ENCODE measurements at regions not wholly inside any gene's neighbourhood (a gene's known extent, or its start where the extent isn't known, plus 50 kb on each side); places are given as distances from the start of the nearest gene placed in this dataset.

GRCh38 chr22:26732284-26732683 lies 74.9 kb downstream of the MIAT start:
- no peak for DNase-seq (ENCODE audit: low read depth)
- Histone ChIP-seq H3K36me3 (ENCODE audit: control insufficient read depth, insufficient read depth, low read length) (no peaks in the 10 kb centered on the region), H3K27me3 (ENCODE audit: control insufficient read depth, insufficient read depth, low read length) (no peaks in the 10 kb centered on the region), H3K4me3 (ENCODE audit: low read depth, low read length) (no peak overlapping the region)
- no peak for TF ChIP-seq CTCF (IDR thresholded peaks at IDR 0.05; ENCODE audit: insufficient read depth, low read length, poor library complexity, severe bottlenecking)

- no peaks in the 10 kb centered on the region for H3K36me3 ChIP-seq (ENCODE audit: control insufficient read depth, insufficient read depth, low read length)
- no peak for TF ChIP-seq CTCF (IDR thresholded peaks at IDR 0.05; ENCODE audit: insufficient read depth, low read length, poor library complexity, severe bottlenecking)
- H3K27me3 ChIP-seq (ENCODE audit: control insufficient read depth, insufficient read depth, low read length): no peaks in the 10 kb centered on the region
- no peak for DNase-seq (ENCODE audit: low read depth)
- H3K4me3 ChIP-seq (ENCODE audit: low read depth, low read length): no peak overlapping the region
Measured at GRCh38 chr22:26734339-26735018, 77.1 kb downstream of the MIAT start.

GRCh38 chr22:26735019-26735409 lies 77.6 kb downstream of the MIAT start:
- TF ChIP-seq CTCF (IDR thresholded peaks at IDR 0.05; ENCODE audit: insufficient read depth, low read length, poor library complexity, severe bottlenecking): no peak
- Histone ChIP-seq H3K36me3 (ENCODE audit: control insufficient read depth, insufficient read depth, low read length) (no peaks in the 10 kb centered on the region), H3K27me3 (ENCODE audit: control insufficient read depth, insufficient read depth, low read length) (no peaks in the 10 kb centered on the region), H3K4me3 (ENCODE audit: low read depth, low read length) (no peak overlapping the region)
- DNase-seq (ENCODE audit: low read depth): no peak

GRCh38 chr22:26737262-26737661 lies 79.9 kb downstream of the MIAT start:
- H3K4me3 ChIP-seq (ENCODE audit: low read depth, low read length): no peak overlapping the region
- no peaks in the 10 kb centered on the region for H3K27me3 ChIP-seq (ENCODE audit: control insufficient read depth, insufficient read depth, low read length)
- no peak for TF ChIP-seq CTCF (IDR thresholded peaks at IDR 0.05; ENCODE audit: insufficient read depth, low read length, poor library complexity, severe bottlenecking)
- DNase-seq (ENCODE audit: low read depth): no peak
- no peaks in the 10 kb centered on the region for H3K36me3 ChIP-seq (ENCODE audit: control insufficient read depth, insufficient read depth, low read length)

- H3K27me3 ChIP-seq (ENCODE audit: control insufficient read depth, insufficient read depth, low read length): no peaks in the 10 kb centered on the region
- no peak for TF ChIP-seq CTCF (IDR thresholded peaks at IDR 0.05; ENCODE audit: insufficient read depth, low read length, poor library complexity, severe bottlenecking)
- no peak overlapping the region for H3K4me3 ChIP-seq (ENCODE audit: low read depth, low read length)
- no peaks in the 10 kb centered on the region for H3K36me3 ChIP-seq (ENCODE audit: control insufficient read depth, insufficient read depth, low read length)
- no peak for DNase-seq (ENCODE audit: low read depth)
Measured at GRCh38 chr22:26740253-26740652, 82.9 kb downstream of the MIAT start.

GRCh38 chr22:26743149-26743548 lies 85.8 kb downstream of the MIAT start:
- no peaks in the 10 kb centered on the region for H3K36me3 ChIP-seq (ENCODE audit: control insufficient read depth, insufficient read depth, low read length)
- TF ChIP-seq CTCF (IDR thresholded peaks at IDR 0.05; ENCODE audit: insufficient read depth, low read length, poor library complexity, severe bottlenecking): no peak
- no peaks in the 10 kb centered on the region for H3K27me3 ChIP-seq (ENCODE audit: control insufficient read depth, insufficient read depth, low read length)
- no peak for DNase-seq (ENCODE audit: low read depth)
- H3K4me3 ChIP-seq (ENCODE audit: low read depth, low read length): no peak overlapping the region

Data from kidney epithelial cell (primary cell).